ENCODE measurements at regions not wholly inside any gene's neighbourhood (a gene's known extent, or its start where the extent isn't known, plus 50 kb on each side); places are given as distances from the start of the nearest gene placed in this dataset.

GRCh38 chr11:8740129-8740528 is 57.5 kb downstream of the RPL27A start:
- no peak for DNase-seq

DNA sequence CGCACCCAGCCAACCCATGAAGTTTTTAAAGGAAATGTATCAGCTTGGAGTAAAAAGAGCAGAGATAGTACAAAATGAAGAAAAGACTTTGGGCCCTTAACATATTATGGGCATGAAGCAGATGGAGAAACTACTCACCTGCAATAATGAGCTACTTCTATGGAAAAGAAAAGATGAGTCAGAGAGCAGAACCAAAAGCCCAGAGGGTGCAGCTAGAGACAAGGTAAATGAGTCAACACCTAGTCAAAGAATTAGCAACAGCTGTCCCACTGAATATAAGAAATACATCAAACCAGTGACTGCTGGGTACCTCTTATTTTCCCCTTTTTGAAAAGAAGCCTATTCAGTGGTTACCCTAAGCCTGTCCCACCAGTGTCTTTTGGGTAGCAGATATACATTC is 61.8 kb downstream of the RPL27A start:
- peak in 1 of 2 experiments; percentile 5 for DNase-seq

GRCh38 chr11:8745431-8746253 is 63.0 kb downstream of the RPL27A start:
- DNase-seq = no peak

- DNase-seq = no peak
Observed at GRCh38 chr11:8746331-8746974, 63.9 kb downstream of the RPL27A start.

GRCh38 chr11:8747173-8747572 is 64.6 kb downstream of the RPL27A start:
- DNase-seq = no peak

DNA sequence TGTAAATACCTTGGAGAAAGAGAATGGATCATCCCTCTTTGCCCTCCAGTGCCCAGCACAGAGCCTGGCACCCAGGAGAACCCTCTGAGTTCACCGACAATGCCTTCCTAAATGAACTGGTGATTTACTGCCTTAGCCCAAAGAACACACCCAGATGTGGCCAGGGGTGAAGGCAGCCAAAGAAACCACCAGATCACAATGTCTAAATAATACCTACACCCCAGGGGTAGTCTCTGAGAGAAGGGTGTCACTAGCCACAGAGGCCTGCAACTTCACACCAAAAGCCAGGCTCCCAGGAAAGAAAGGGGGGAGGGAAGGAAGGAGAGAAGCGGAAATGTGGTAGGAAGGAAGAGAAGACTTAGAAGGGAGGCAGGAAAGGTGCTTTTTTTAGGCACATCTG is 65.7 kb downstream of the RPL27A start:
- no peak for DNase-seq

DNA sequence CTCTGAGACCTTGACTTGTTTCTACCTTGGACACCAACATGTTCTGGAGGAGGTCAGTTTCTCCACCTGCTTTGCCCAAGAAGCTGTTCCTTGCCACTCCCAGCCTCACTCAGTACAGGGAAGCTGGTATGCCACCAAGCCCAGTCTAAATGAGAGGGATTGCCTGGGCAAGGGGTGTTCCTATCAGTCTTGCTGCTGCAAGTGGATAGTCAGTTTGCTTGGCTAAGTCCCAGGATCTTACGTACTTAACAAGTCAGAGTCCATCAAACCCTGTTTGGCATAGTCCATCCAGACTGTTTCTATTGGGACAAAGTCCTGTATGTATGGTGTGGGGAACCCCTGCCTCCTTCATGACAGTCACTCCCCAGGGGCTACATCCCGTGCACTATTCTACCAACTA is 66.6 kb downstream of the RPL27A start:
- DNase-seq = no peak

DNA sequence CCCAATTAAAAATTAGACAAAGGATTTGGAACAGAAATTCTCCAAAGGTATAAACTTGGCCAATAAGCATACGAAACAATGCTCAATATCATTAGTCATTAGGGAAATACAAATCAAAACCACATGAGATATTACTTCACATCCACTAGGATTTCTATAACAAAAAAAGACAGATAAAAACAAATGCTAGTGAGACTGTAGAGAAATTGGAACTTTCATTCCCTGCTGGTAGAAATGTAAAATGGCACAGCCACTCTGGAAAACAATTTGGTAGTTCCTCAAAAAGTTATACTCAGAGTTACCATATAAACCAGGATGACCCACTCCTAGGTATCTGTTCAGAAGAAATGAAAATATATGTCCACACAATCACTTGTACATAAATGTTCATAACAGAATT is 71.6 kb downstream of the RPL27A start:
- no peak for DNase-seq

DNA sequence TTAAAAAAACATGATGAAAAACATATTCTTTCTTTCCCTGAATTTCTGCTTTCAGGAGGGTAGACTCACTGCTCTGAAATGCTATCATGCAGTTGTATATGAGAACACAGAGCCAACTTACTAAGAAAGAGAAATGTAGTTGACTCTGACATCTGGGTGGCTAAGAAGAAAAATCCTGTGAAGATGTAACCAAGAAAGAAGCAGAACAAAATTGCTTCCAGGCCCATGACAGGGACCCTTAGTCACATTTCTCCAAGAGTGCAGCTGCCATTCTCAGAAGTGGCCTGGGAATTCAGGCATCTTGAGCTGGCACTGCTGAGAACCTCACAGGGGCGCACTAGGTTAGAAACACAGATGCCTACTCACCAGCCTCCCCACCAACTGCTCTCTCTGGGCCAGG is 73.6 kb downstream of the RPL27A start:
- DNase-seq = no peak

DNA sequence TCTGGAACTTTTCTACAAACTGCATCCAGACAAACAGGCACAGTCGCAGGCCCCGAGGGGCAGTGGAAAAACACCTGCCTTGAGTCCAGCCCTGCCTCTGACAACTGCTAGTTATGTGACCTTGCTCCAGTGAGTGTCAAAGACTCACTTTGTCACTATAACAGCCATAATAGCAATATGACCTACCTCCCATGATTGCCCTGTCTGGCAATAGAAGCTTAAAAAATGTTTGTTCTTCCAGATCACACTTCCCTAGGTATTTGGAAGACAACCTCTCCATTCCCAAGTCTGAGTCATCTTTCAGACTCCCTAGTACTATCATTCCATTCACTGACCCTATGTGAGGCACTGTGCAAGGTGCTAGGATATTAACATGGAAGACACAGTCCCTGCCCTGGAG is 74.5 kb downstream of the RPL27A start:
- DNase-seq = no peak

DNA sequence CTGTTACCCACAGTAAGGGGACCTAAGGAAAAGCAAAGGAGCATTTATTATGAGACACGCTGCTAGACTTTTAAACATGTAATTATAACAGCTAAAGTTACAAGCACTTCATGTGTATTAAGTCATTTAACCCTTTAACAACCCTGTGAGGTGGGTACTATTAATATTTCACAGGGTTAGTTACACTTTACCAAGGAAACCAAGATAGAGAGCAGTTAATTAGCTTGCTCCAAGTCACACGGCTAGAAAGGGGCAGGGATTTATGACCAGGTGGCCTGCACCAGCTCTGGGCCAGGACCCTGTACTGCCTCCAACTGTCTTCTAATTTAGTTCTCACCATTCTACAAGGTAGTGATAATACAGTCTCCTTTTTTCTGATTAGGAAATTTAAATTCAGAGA is 74.9 kb downstream of the RPL27A start:
- DNase-seq = no peak

DNA sequence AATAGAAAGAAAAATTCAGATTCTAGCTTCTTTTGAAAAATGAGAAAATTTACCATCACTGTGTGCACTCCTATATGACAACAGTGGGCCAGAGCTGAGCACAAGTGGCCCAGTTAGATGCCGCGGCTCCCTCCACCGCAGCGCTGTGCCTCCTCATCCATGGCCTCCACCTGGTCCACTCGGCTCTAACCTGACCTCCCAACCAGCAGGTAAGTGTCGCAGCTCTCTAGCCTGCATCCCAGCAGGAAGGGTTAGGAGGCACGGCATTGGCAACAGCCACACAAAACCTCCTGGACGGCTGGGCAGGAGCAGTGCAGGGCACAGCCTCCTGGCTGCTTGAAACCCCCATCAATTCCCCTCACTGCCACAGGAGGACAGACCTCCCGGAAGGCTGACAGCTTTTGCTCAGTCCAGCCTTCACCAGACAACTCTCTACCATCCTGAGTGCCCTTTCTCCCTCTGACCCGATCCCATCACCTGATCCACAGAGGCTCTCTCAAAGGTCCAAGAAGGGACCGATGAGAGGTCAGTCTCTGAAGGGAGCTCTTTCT is 76.1 kb downstream of the RPL27A start:
- DNase-seq = no peak

GRCh38 chr11:8759634-8760033 is 77.0 kb downstream of the RPL27A start:
- no peak for DNase-seq

DNA sequence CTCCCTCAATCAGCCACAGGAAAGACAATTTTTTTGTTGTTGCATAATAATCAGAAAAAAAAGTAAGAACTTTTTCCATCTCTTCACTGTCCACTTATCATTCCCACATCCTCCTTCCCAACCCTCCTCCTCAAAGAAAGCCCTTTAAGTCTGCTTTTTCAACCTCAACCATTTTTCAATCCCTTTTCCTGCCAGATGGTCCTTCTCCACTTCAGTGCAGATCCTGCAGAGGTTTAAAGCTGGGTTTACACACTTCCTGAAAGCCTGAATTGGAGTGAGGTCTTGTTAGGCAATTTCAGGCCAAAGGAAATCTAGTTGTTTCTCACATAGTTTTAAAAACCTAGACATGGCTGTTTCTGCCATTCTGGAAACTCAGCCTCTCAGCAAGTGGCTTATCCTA is 78.3 kb downstream of the RPL27A start:
- DNase-seq = no peak

DNA sequence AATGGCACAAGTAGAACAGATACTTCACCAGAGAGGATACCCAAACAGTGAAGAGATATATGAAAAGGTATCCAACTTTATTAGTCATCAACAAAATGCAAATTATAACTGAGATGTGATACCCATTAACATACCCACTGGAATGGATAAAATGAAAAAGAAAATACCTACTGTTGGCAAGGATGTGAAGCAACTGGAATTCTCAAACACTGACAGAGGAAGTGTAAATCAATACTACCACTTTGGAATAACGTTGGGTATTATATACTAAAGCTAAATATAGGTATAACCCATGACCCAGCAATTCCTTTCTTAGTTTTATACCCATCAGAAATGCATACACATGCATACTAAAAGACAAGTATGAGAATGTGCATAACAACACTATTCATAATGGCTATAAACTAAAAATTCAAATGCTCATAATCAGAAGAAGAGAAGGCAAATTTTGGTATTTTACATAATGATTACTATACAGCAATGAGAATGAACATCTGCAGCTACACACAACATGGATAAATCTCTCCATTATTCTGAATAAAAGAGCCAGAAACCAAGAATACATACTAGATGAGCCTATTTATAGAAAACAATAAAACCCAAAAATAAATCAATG is 80.6 kb downstream of the RPL27A start:
- no peak for DNase-seq

DNA sequence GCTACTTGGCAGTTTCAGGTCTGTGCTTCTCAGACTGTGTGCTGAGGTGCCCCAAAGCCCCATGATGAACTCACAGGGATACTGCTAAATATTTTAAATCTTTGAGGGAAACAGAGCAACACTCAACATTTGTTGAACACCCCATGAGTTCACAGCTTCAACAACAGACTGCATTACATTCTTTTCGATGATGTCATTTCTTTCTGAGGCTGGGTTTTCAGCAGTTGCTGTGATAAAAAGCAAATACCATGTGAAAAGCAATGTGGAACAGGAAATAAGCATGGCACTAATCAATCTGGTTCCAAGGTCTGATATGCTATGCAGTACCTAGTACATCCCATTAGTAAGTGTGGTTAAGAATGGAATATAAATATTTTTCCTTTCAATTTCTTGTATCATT is 82.7 kb downstream of the RPL27A start:
- no peak for DNase-seq

DNA sequence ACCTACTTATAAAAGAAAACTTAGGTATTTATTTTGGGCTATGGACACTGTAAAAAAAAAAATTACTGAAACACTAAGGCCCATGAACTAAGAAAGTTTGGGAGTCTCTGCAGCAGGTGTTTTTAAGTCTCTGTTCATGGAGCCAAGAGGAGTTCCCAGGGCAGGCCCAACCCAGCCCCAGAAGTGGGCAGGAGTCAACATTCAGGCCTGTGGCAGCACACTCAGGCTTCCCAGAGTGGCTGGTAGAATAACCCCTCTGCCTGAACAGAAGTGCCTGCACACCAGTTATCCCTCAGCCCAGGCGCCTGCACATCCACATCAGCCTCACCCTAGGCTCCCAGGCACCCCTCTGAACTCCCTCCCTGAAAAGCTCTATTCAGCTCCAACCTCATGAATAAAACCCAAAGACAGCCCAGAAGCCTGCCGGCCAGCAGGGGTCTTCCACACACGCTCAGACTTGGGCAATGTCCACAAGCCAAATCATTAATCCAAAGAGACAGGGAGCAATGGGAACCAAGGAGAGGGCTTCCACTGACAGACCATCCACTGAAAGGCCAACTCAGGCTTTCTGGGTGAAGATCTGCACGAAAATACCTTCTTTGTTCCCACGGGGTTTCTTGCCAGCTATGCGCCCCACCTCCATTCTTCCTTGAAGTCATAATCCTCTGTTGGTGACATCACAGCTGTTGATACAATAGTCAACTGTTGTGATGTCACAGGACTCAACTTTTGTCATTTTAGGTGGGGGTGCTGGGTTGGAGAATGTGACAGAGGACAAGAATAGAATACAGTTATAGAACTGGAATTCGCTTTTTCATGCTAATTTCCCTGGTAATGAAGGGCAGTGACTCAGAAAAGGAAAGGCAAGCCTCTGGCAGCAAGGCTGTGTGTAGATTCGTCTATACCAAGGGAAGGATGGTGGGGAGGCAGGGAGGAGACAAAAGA is 83.7 kb downstream of the RPL27A start:
- no peak for DNase-seq

GRCh38 chr11:8766988-8767374 is 84.4 kb downstream of the RPL27A start:
- DNase-seq = no peak

GRCh38 chr11:8767466-8768142 is 85.0 kb downstream of the RPL27A start:
- DNase-seq = no peak

- no peak for DNase-seq
Observed at GRCh38 chr11:8768625-8769333, 86.2 kb downstream of the RPL27A start.

Data from activated CD4-positive, alpha-beta T cell treated with anti-CD3 and anti-CD28 coated beads, Interleukin-2, amount 50 U/mL, for 48 hours (primary cell).